ENCODE measurements at regions not wholly inside any gene's neighbourhood (a gene's known extent, or its start where the extent isn't known, plus 50 kb on each side); places are given as distances from the start of the nearest gene placed in this dataset.

DNA sequence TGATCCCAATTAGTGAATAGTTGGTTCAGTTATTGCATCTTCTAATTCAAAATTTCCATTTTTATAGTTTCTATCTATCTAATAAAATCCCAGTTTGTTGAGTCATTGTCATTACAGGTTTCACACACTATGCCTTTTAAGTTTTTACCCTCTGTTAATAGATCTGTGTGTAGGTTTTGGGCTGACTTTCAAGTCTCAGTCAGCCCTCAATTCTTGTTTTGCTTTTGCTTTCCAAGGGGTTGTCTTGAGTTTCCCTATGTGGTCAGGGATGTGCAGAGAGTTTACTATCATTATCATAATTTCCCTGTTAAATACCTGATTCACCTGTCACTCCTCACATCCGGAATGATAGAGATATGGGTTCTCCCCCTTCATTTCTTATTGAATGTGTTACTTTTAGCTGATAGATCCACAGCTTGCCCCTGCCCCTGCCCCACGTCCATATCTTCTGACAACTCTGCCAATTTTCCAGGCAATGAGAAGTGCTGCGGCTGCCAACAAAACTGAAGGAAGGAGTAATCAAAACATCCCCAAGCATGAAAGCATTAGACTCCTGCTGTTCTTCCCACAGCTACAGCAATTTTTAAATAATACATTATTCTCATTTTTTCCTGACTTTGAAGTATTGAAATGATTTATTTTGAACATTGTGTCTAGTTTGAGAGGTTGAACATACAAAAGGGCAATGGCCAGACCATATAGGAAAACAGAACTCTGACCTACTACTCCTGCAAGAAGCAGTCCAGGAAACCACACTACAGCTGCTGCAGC lies 1064.8 kb downstream of the SUCLG1 start:
- TF ChIP-seq, protein P1, sequence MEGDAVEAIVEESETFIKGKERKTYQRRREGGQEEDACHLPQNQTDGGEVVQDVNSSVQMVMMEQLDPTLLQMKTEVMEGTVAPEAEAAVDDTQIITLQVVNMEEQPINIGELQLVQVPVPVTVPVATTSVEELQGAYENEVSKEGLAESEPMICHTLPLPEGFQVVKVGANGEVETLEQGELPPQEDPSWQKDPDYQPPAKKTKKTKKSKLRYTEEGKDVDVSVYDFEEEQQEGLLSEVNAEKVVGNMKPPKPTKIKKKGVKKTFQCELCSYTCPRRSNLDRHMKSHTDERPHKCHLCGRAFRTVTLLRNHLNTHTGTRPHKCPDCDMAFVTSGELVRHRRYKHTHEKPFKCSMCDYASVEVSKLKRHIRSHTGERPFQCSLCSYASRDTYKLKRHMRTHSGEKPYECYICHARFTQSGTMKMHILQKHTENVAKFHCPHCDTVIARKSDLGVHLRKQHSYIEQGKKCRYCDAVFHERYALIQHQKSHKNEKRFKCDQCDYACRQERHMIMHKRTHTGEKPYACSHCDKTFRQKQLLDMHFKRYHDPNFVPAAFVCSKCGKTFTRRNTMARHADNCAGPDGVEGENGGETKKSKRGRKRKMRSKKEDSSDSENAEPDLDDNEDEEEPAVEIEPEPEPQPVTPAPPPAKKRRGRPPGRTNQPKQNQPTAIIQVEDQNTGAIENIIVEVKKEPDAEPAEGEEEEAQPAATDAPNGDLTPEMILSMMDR (conservative IDR thresholded peaks at IDR 0.05; ENCODE audit: low read length): no peak
- TF ChIP-seq EZH2phosphoT487 (IDR thresholded peaks at IDR 0.05; ENCODE audit: borderline replicate concordance): no peak

All from Loucy (cell line).